Neuronal stem cell (in vitro differentiated cells): ENCODE measurements at regions not wholly inside any gene's neighbourhood (a gene's known extent, or its start where the extent isn't known, plus 50 kb on each side); places are given as distances from the start of the nearest gene placed in this dataset.

Experiments used
- DNase-seq: peaks from one replicate; pipeline ENCODE4 v3.0.0-alpha.2; 2013; ENCODE audit warnings: low spot score
- H2AFZ ChIP-seq: one replicate; pipeline ENCODE4 v1.6.1; 2013; ENCODE audit warnings: mild to moderate bottlenecking, low read length, inconsistent platforms
- H2AK5ac ChIP-seq: 2 replicates; pipeline ENCODE4 v1.6.1; 2013; ENCODE audit warnings: low read depth, mild to moderate bottlenecking, inconsistent platforms, low read length, moderate library complexity, mixed read lengths
- H2BK120ac ChIP-seq: 2 replicates; pipeline ENCODE4 v1.6.1; 2013; ENCODE audit warnings: low read depth, mild to moderate bottlenecking, inconsistent platforms, low read length, moderate library complexity, mixed read lengths
- H2BK12ac ChIP-seq: one replicate; pipeline ENCODE4 v1.6.1; 2013; ENCODE audit warnings: low read length, inconsistent platforms
- H2BK15ac ChIP-seq: 2 replicates; pipeline ENCODE4 v1.6.1; 2013; ENCODE audit warnings: mild to moderate bottlenecking, low read length, inconsistent platforms, mixed read lengths
- H2BK5ac ChIP-seq: one replicate; pipeline ENCODE4 v1.6.1; 2013; ENCODE audit warnings: inconsistent platforms, mild to moderate bottlenecking, low read length, moderate library complexity
- H3K14ac ChIP-seq: one replicate; pipeline ENCODE4 v1.6.1; 2013; ENCODE audit warnings: low read length, inconsistent platforms
- H3K18ac ChIP-seq: 2 replicates; pipeline ENCODE4 v1.6.1; 2013; ENCODE audit warnings: low read length, inconsistent platforms
- H3K23ac ChIP-seq: 2 replicates; pipeline ENCODE4 v1.6.1; 2013; ENCODE audit warnings: low read depth, mild to moderate bottlenecking, mixed read lengths, low read length, inconsistent platforms; ENCODE audit not compliant: poor library complexity
- H3K27ac ChIP-seq: replicated peaks from 3 replicates; pipeline ENCODE4 v1.5.1; 2013; ENCODE audit warnings: low read length, inconsistent platforms
- H3K27me3 ChIP-seq, 3 experiments: 2 replicates each; pipeline ENCODE4 v1.6.1; 2013; ENCODE audit warnings: low read length in 3 of 3, mild to moderate bottlenecking in 2 of 3, inconsistent platforms in 1 of 3, low read depth in 1 of 3, mixed read lengths in 1 of 3, moderate library complexity in 1 of 3; ENCODE audit not compliant: control insufficient read depth in 3 of 3, insufficient read depth in 3 of 3
- H3K36me3 ChIP-seq, 2 donors: replicated peaks in 1 of 2; 2 replicates each; pipeline ENCODE4 v1.6.1; 2013; ENCODE audit warnings: low read length in 2 of 2; ENCODE audit not compliant: control insufficient read depth in 2 of 2, insufficient read depth in 2 of 2
- H3K4ac ChIP-seq: 2 replicates; pipeline ENCODE4 v1.6.1; 2013; ENCODE audit warnings: inconsistent platforms, mild to moderate bottlenecking, low read length, moderate library complexity
- H3K4me1 ChIP-seq, 2 donors: 1 replicate in 1 of 2; 2 replicates in 1 of 2; pipeline ENCODE4 v1.6.1; 2013; ENCODE audit warnings: low read length in 2 of 2, low read depth in 1 of 2; ENCODE audit not compliant: control insufficient read depth in 2 of 2, insufficient read depth in 1 of 2
- H3K4me2 ChIP-seq: one replicate; pipeline ENCODE4 v1.6.1; 2013; ENCODE audit warnings: mild to moderate bottlenecking, low read length, inconsistent platforms; ENCODE audit not compliant: insufficient read depth, poor library complexity, severe bottlenecking
- H3K4me3 ChIP-seq, 2 donors: 2 replicates each; pipeline ENCODE4 v1.5.1; 2013; ENCODE audit warnings: low read length in 2 of 2, mild to moderate bottlenecking in 2 of 2, inconsistent platforms in 1 of 2, moderate library complexity in 1 of 2
- H3K79me1 ChIP-seq: one replicate; pipeline ENCODE4 v1.6.1; 2013; ENCODE audit warnings: low read depth, mild to moderate bottlenecking, inconsistent platforms, low read length, moderate library complexity
- H3K9ac ChIP-seq: one replicate; pipeline ENCODE4 v1.6.1; 2013; ENCODE audit warnings: mild to moderate bottlenecking, low read depth, low read length, inconsistent platforms; ENCODE audit not compliant: poor library complexity
- H3K9me3 ChIP-seq, 2 donors: replicated peaks in 1 of 2; 2 replicates each; pipeline versions ENCODE3 to v1.6.1; 2013; ENCODE audit warnings: low read length in 2 of 2, mild to moderate bottlenecking in 2 of 2, inconsistent platforms in 1 of 2, low read depth in 1 of 2, mixed read lengths in 1 of 2, moderate library complexity in 1 of 2; ENCODE audit not compliant: control insufficient read depth in 2 of 2, insufficient read depth in 1 of 2
- H4K8ac ChIP-seq: one replicate; pipeline ENCODE4 v1.6.1; 2013; ENCODE audit warnings: low read depth, mild to moderate bottlenecking, inconsistent platforms, low read length, moderate library complexity
- H4K91ac ChIP-seq: one replicate; pipeline ENCODE4 v1.6.1; 2013; ENCODE audit warnings: low read length, low read depth, mild to moderate bottlenecking, inconsistent platforms; ENCODE audit not compliant: poor library complexity
- WGBS, 2 donors: extraction: QIAGEN DNeasy Blood & Tissue Kit; methylation state at CpG; one replicate each; pipeline ENCODE4 v1.1.7; 2013; ENCODE audit warnings: missing lambda C conversion rate in 2 of 2, mixed read lengths in 1 of 2; ENCODE audit not compliant: insufficient read length in 2 of 2, insufficient replicate concordance in 1 of 2; ENCODE audit errors: extremely low coverage in 2 of 2; 5-methylcytosine and 5-hydroxymethylcytosine counted together

DNA sequence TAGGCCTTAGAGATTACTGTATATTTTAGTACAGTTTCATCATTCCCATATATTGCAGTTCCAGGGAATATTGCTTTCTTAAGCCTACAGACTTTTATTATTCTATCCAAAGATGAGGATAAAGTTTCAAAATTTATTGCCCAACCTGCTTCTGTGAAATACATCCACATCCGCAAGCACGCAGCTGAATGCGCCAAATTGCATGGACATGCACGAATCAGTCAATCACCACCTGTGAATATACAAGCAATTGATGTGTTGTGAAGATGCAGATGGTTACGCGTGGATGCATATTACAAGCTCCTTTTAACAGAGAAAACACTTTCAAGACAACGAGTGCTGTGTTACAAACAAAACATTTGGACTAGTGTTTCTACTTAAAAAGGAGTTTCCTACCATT is 577.8 kb upstream of the PLXNA2 start:
- Histone ChIP-seq H3K9ac (no peak overlapping the region), H3K36me3 (no peaks in the 10 kb centered on the region), H3K4me1 (peaks cover 0 to 2% of the 10 kb centered on the region in 2 donors), H3K4me2 (no peak overlapping the region), H2AFZ (no peak overlapping the region), H2AK5ac (no peak overlapping the region), H2BK120ac (no peak overlapping the region), H3K79me1 (no peaks in the 10 kb centered on the region), H3K4me3 (no peak overlapping the region), H4K91ac (no peak overlapping the region), H2BK12ac (no peak overlapping the region), H4K8ac (no peak overlapping the region), H3K14ac (no peak overlapping the region), H2BK15ac (no peak overlapping the region), H3K4ac (no peak overlapping the region), H3K23ac (no peak overlapping the region), H2BK5ac (no peak overlapping the region), H3K18ac (no peak overlapping the region), H3K27me3 (no peaks in the 10 kb centered on the region), H3K27ac (no peak overlapping the region), H3K9me3 (no peaks in the 10 kb centered on the region)
- no peak for DNase-seq
- WGBS, 2 donors: no CpG with 5 or more reads among the region's 7 CpGs

DNA sequence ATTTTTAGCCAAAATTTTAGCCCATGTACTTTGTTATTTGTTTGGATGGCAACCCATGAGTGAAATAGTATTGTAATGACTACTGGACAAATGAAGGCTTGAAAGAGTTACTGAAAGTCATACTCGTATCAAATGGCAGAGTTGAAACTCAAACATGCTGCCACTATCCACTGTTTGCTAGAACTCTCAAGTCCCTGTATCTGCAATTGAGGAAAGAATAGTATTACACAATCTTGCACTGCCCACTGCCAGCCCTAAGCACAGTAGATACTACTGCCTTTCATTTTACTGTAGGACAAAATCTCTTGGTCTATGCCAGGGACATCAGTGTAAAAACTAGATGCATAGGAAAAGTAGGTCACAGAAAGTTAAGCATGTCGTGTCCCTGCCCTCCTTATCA is 581.1 kb upstream of the PLXNA2 start:
- H3K4me3 ChIP-seq: no peak overlapping the region
- H3K14ac ChIP-seq: no peak overlapping the region
- no peak overlapping the region for H2BK15ac ChIP-seq
- H3K4me1 ChIP-seq: peaks cover 0 to 7% of the 10 kb centered on the region in 2 donors
- no peaks in the 10 kb centered on the region for H3K9me3 ChIP-seq
- H2BK5ac ChIP-seq: no peak overlapping the region
- H3K9ac ChIP-seq: no peak overlapping the region
- H3K36me3 ChIP-seq: no peaks in the 10 kb centered on the region
- H3K27me3 ChIP-seq: no peaks in the 10 kb centered on the region
- H3K79me1 ChIP-seq: no peaks in the 10 kb centered on the region
- H4K8ac ChIP-seq: no peak overlapping the region
- no peak overlapping the region for H2AFZ ChIP-seq
- H3K27ac ChIP-seq: no peak overlapping the region
- no peak overlapping the region for H2BK12ac ChIP-seq
- H3K23ac ChIP-seq: no peak overlapping the region
- no peak overlapping the region for H4K91ac ChIP-seq
- H2BK120ac ChIP-seq: no peak overlapping the region
- no peak overlapping the region for H2AK5ac ChIP-seq
- no peak overlapping the region for H3K4me2 ChIP-seq
- H3K18ac ChIP-seq: no peak overlapping the region
- H3K4ac ChIP-seq: no peak overlapping the region
- no peak for DNase-seq
- no CpG with 5 or more reads among the region's 2 CpGs for WGBS, 2 donors

- H2AFZ ChIP-seq: no peak overlapping the region
- no peaks in the 10 kb centered on the region for H3K79me1 ChIP-seq
- H3K14ac ChIP-seq: no peak overlapping the region
- H3K23ac ChIP-seq: no peak overlapping the region
- H3K9me3 ChIP-seq: no peaks in the 10 kb centered on the region
- no peak overlapping the region for H3K4me2 ChIP-seq
- H2BK120ac ChIP-seq: no peak overlapping the region
- no CpG with 5 or more reads among the region's 5 CpGs for WGBS, 2 donors
- no peaks in the 10 kb centered on the region for H3K36me3 ChIP-seq
- no peak overlapping the region for H2AK5ac ChIP-seq
- no peaks in the 10 kb centered on the region for H3K27me3 ChIP-seq
- H4K8ac ChIP-seq: no peak overlapping the region
- H3K18ac ChIP-seq: no peak overlapping the region
- H4K91ac ChIP-seq: no peak overlapping the region
- H3K9ac ChIP-seq: no peak overlapping the region
- no peak overlapping the region for H2BK12ac ChIP-seq
- H3K27ac ChIP-seq: no peak overlapping the region
- no peak overlapping the region for H3K4ac ChIP-seq
- no peak for DNase-seq
- H3K4me1 ChIP-seq: peaks cover 0 to 10% of the 10 kb centered on the region in 2 donors
- no peak overlapping the region for H2BK5ac ChIP-seq
- H2BK15ac ChIP-seq: no peak overlapping the region
- no peak overlapping the region for H3K4me3 ChIP-seq
Measured at GRCh38 chr1:208829595-208829994, 585.4 kb upstream of the PLXNA2 start.

- peaks cover 3 to 11% of the 10 kb centered on the region in 2 donors for H3K4me1 ChIP-seq
- H2BK5ac ChIP-seq: no peak overlapping the region
- no peak overlapping the region for H3K23ac ChIP-seq
- no peaks in the 10 kb centered on the region for H3K9me3 ChIP-seq
- H3K27me3 ChIP-seq: no peaks in the 10 kb centered on the region
- no peaks in the 10 kb centered on the region for H3K79me1 ChIP-seq
- H2AK5ac ChIP-seq: no peak overlapping the region
- H3K4me3 ChIP-seq: no peak overlapping the region
- H2BK120ac ChIP-seq: no peak overlapping the region
- H2BK15ac ChIP-seq: no peak overlapping the region
- H2BK12ac ChIP-seq: no peak overlapping the region
- H4K91ac ChIP-seq: no peak overlapping the region
- H3K27ac ChIP-seq: peak overlapping the region; percentile 91
- peak; percentile 9 for DNase-seq
- H3K14ac ChIP-seq: no peak overlapping the region
- no CpG with 5 or more reads among the region's 11 CpGs for WGBS, 2 donors
- H3K4me2 ChIP-seq: no peak overlapping the region
- H3K9ac ChIP-seq: no peak overlapping the region
- H3K4ac ChIP-seq: no peak overlapping the region
- no peaks in the 10 kb centered on the region for H3K36me3 ChIP-seq
- H4K8ac ChIP-seq: no peak overlapping the region
- no peak overlapping the region for H3K18ac ChIP-seq
- peak overlapping the region; percentile 66 for H2AFZ ChIP-seq
Measured at GRCh38 chr1:208834381-208835096, 590.4 kb upstream of the PLXNA2 start.
